ENCODE measurements at regions not wholly inside any gene's neighbourhood (a gene's known extent, or its start where the extent isn't known, plus 50 kb on each side); places are given as distances from the start of the nearest gene placed in this dataset.

DNA sequence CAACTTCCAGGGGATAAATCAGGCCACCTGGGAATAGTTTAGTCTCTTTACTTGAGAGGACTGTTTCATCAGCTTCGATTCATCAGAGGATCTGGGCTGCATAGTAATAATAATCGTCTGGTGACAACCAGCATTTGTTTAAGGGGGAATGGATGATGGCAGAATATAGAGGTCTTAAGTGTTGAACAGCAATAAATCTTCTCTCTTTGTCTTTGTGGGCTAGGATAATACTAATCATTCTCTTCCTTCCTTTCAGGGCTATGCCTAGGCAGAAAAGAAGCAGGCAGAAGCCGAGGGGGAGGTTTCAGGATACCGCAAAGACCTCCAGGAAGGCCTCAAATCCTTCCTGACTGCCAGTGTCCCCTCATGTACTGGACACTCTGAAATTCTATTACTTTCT is 150.4 kb upstream of the GAREM1 start:
- ATAC-seq (ENCODE audit: insufficient read depth, low FRiP score) (no peak), DNase-seq (no peak)
- H3K4me3 ChIP-seq = no peak overlapping the region
- H3K27me3 ChIP-seq (ENCODE audit: control insufficient read depth in 3 of 3, insufficient read depth in 3 of 3, low read length in 2 of 3) = no peaks in the 10 kb centered on the region
- H3K36me3 ChIP-seq (ENCODE audit: control insufficient read depth in 4 of 4, insufficient read depth in 4 of 4, low read length in 4 of 4) = no peaks in the 10 kb centered on the region
- no peak overlapping the region for H3K27ac ChIP-seq (ENCODE audit: low read depth in 1 of 2, low read length in 1 of 2)
- no peaks in the 10 kb centered on the region for H3K4me1 ChIP-seq (ENCODE audit: control insufficient read depth in 5 of 5, insufficient read depth in 5 of 5, low read length in 5 of 5)
- no peak overlapping the region for H3K9ac ChIP-seq (ENCODE audit: insufficient read depth in 1 of 2, low read length in 2 of 2)
- 46 to 48% methylated on average over 4 of the region's 4 CpGs for WGBS, 2 donors
- H3K9me3 ChIP-seq (ENCODE audit: control insufficient read depth in 4 of 4, insufficient read depth in 3 of 4, low read length in 3 of 4) = peaks cover 0 to 4% (median 0%) of the 10 kb centered on the region in 4 donors
- TF ChIP-seq, protein P1, sequence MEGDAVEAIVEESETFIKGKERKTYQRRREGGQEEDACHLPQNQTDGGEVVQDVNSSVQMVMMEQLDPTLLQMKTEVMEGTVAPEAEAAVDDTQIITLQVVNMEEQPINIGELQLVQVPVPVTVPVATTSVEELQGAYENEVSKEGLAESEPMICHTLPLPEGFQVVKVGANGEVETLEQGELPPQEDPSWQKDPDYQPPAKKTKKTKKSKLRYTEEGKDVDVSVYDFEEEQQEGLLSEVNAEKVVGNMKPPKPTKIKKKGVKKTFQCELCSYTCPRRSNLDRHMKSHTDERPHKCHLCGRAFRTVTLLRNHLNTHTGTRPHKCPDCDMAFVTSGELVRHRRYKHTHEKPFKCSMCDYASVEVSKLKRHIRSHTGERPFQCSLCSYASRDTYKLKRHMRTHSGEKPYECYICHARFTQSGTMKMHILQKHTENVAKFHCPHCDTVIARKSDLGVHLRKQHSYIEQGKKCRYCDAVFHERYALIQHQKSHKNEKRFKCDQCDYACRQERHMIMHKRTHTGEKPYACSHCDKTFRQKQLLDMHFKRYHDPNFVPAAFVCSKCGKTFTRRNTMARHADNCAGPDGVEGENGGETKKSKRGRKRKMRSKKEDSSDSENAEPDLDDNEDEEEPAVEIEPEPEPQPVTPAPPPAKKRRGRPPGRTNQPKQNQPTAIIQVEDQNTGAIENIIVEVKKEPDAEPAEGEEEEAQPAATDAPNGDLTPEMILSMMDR (IDR thresholded peaks at IDR 0.05; ENCODE audit: control extremely low read depth, extremely low read depth) = no peak

- no peak overlapping the region for H3K27ac ChIP-seq (ENCODE audit: low read depth in 1 of 2, low read length in 1 of 2)
- DNase-seq = no peak
- no peak for ATAC-seq (ENCODE audit: insufficient read depth, low FRiP score)
These were observed 147.9 kb upstream of the GAREM1 start for GRCh38 chr18:32618546-32618945.

DNA sequence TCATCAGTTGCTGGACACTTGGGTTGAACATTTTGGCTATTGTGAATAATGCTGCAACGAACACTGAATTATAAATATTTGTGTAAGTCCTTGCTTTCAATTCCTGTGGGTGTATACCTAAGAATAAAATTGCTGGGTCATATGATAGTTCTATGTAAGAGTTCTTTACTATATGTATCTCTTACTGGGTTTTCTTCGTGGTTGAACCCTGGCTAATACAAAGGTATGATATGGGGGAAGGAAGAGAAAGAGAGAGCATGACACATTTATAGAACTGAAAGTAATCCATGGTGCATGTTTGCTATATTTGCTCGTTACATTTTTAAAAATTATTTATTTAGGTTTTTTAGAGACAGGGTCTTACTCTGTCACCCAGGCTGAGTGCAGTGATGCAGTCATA is 143.1 kb upstream of the GAREM1 start:
- Histone ChIP-seq H3K36me3 (ENCODE audit: control insufficient read depth in 4 of 4, insufficient read depth in 4 of 4, low read length in 4 of 4) (no peaks in the 10 kb centered on the region), H3K4me3 (no peak overlapping the region), H3K27me3 (ENCODE audit: control insufficient read depth in 3 of 3, insufficient read depth in 3 of 3, low read length in 2 of 3) (no peaks in the 10 kb centered on the region), H3K27ac (ENCODE audit: low read depth in 1 of 2, low read length in 1 of 2) (no peak overlapping the region), H3K4me1 (ENCODE audit: control insufficient read depth in 5 of 5, insufficient read depth in 5 of 5, low read length in 5 of 5) (no peaks in the 10 kb centered on the region), H3K9ac (ENCODE audit: insufficient read depth in 1 of 2, low read length in 2 of 2) (no peak overlapping the region), H3K9me3 (ENCODE audit: control insufficient read depth in 4 of 4, insufficient read depth in 3 of 4, low read length in 3 of 4) (peaks cover 0 to 4% (median 0%) of the 10 kb centered on the region in 4 donors)
- ATAC-seq (ENCODE audit: insufficient read depth, low FRiP score) = no peak
- TF ChIP-seq, protein P1 (IDR thresholded peaks at IDR 0.05; ENCODE audit: control extremely low read depth, extremely low read depth) = no peak
- DNase-seq = no peak
- WGBS, 2 donors = 66 to 77% methylated on average over 3 of the region's 3 CpGs

More at GRCh38 chr18:32618546-32618945, 147.9 kb upstream of the GAREM1 start:
- TF ChIP-seq, protein P1 (IDR thresholded peaks at IDR 0.05; ENCODE audit: control extremely low read depth, extremely low read depth) = no peak
- Histone ChIP-seq H3K4me1 (ENCODE audit: control insufficient read depth in 5 of 5, insufficient read depth in 5 of 5, low read length in 5 of 5) (no peaks in the 10 kb centered on the region), H3K27me3 (ENCODE audit: control insufficient read depth in 3 of 3, insufficient read depth in 3 of 3, low read length in 2 of 3) (no peaks in the 10 kb centered on the region), H3K4me3 (no peak overlapping the region), H3K36me3 (ENCODE audit: control insufficient read depth in 4 of 4, insufficient read depth in 4 of 4, low read length in 4 of 4) (no peaks in the 10 kb centered on the region), H3K9ac (ENCODE audit: insufficient read depth in 1 of 2, low read length in 2 of 2) (no peak overlapping the region), H3K9me3 (ENCODE audit: control insufficient read depth in 4 of 4, insufficient read depth in 3 of 4, low read length in 3 of 4) (peaks cover 0 to 4% (median 0%) of the 10 kb centered on the region in 4 donors)
- 90 to 91% methylated on average over 4 of the region's 4 CpGs for WGBS, 2 donors

DNA sequence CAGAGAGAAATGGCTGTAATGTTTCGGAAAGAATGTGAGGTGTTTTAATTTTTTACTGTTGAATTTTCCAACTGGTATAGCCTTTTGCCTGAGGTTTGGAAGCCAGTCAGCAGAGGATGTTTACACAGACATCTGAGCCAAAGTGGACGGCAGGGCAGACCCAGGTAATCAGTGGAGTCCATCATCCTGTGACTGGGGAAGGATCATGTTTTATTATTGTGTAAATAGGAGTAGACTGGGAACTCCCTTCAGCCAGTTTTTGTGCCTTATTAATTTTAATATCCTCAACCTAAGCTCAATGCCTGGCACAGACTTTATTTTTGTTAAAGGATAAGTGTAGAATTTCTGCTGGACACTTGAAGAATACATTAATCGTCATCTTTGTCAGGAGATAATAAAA is 142.0 kb upstream of the GAREM1 start:
- TF ChIP-seq, protein P1 (IDR thresholded peaks at IDR 0.05; ENCODE audit: control extremely low read depth, extremely low read depth) = no peak
- H3K9me3 ChIP-seq (ENCODE audit: control insufficient read depth in 4 of 4, insufficient read depth in 3 of 4, low read length in 3 of 4) = peaks cover 0 to 4% (median 0%) of the 10 kb centered on the region in 4 donors
- H3K27ac ChIP-seq (ENCODE audit: low read depth in 1 of 2, low read length in 1 of 2) = no peak overlapping the region
- no peaks in the 10 kb centered on the region for H3K4me1 ChIP-seq (ENCODE audit: control insufficient read depth in 5 of 5, insufficient read depth in 5 of 5, low read length in 5 of 5)
- 55 to 74% methylated on average over 3 of the region's 3 CpGs for WGBS, 2 donors
- H3K27me3 ChIP-seq (ENCODE audit: control insufficient read depth in 3 of 3, insufficient read depth in 3 of 3, low read length in 2 of 3) = no peaks in the 10 kb centered on the region
- H3K36me3 ChIP-seq (ENCODE audit: control insufficient read depth in 4 of 4, insufficient read depth in 4 of 4, low read length in 4 of 4) = no peaks in the 10 kb centered on the region
- DNase-seq = peak in 1 of 3 donors; percentile 6
- no peak for ATAC-seq (ENCODE audit: insufficient read depth, low FRiP score)
- no peak overlapping the region for H3K4me3 ChIP-seq
- no peak overlapping the region for H3K9ac ChIP-seq (ENCODE audit: insufficient read depth in 1 of 2, low read length in 2 of 2)
